SK-N-SH (cell line): ENCODE measurements at regions not wholly inside any gene's neighbourhood (a gene's known extent, or its start where the extent isn't known, plus 50 kb on each side); places are given as distances from the start of the nearest gene placed in this dataset.

Experiments used
- CTCF ChIA-PET: fragments of 300-600, 350-600 bp; formaldehyde crosslinking; extraction: SDS; loops from one replicate; lab custom pipeline; 2021; lab: Yijun Ruan, JAX
- POLR2A ChIA-PET: fragments of 350-600 bp; sonication (Branson Sonifier 250); formaldehyde crosslinking; extraction: SDS; loops from one replicate; lab custom pipeline; 2020; ENCODE audit warnings: antibody characterized with exemption, inconsistent platforms; lab: Yijun Ruan, JAX
- DNase-seq: peaks from one replicate; pipeline ENCODE4 v3.0.0; 2012
- H2AFZ ChIP-seq: fragments of 200-600 bp; sonication (generic); 2 replicates; pipeline ENCODE4 v1.8.1; 2016; ENCODE audit warnings: antibody characterized with exemption, mild to moderate bottlenecking, low read depth
- H3F3A ChIP-seq: fragments of 200-600 bp; sonication (generic); replicated peaks from 2 replicates; pipeline ENCODE3; 2016; ENCODE audit warnings: antibody characterized with exemption, mild to moderate bottlenecking; ENCODE audit not compliant: insufficient read depth
- H3K27ac ChIP-seq, 2 experiments: fragments of 200-500 bp in 1 of 2; fragments of 200-600 bp in 1 of 2; sonication (Bioruptor generic) in 1 of 2; sonication (generic), shearing (Covaris generic) in 1 of 2; 2 replicates each; pipeline versions ENCODE4 v1.5.1 to v1.6.1; 2014 to 2016; ENCODE audit warnings: low read depth in 2 of 2, inconsistent platforms in 1 of 2, low read length in 1 of 2, mild to moderate bottlenecking in 1 of 2, mixed read lengths in 1 of 2
- H3K27me3 ChIP-seq: fragments of 200-600 bp; sonication (generic), shearing (Covaris generic); 2 replicates; pipeline ENCODE4 v1.6.1; 2016; ENCODE audit warnings: mixed run types; ENCODE audit not compliant: insufficient read depth
- H3K36me3 ChIP-seq, 2 experiments: fragments of 200-500 bp in 1 of 2; fragments of 200-600 bp in 1 of 2; sonication (Bioruptor generic) in 1 of 2; sonication (generic) in 1 of 2; replicated peaks in 1 of 2; 2 replicates each; pipeline versions ENCODE3 to v1.5.1; 2014 to 2016; ENCODE audit warnings: low read length in 1 of 2, mild to moderate bottlenecking in 1 of 2; ENCODE audit not compliant: insufficient read depth in 2 of 2, control insufficient read depth in 1 of 2
- H3K4me1 ChIP-seq, 2 experiments: fragments of 200-500 bp in 1 of 2; fragments of 200-600 bp in 1 of 2; sonication (Bioruptor generic) in 1 of 2; sonication (generic), shearing (Covaris generic) in 1 of 2; 2 replicates each; pipeline versions ENCODE4 v1.5.1 to v1.6.1; 2014 to 2016; ENCODE audit warnings: low read depth in 1 of 2, low read length in 1 of 2, mixed run types in 1 of 2; ENCODE audit not compliant: insufficient read depth in 2 of 2, control insufficient read depth in 1 of 2
- H3K4me2 ChIP-seq: fragments of 200-600 bp; sonication (generic), shearing (Covaris generic); 2 replicates; pipeline ENCODE4 v1.6.1; 2017; ENCODE audit warnings: mixed run types
- H3K4me3 ChIP-seq, 2 experiments: fragments of 200-500 bp in 1 of 2; fragments of 200-600 bp in 1 of 2; sonication (Bioruptor generic) in 1 of 2; sonication (generic), shearing (Covaris generic) in 1 of 2; 2 replicates each; pipeline versions ENCODE4 v1.5.1 to v1.8.1; 2014 to 2016; ENCODE audit warnings: low read depth in 2 of 2, inconsistent platforms in 1 of 2, low read length in 1 of 2, mild to moderate bottlenecking in 1 of 2, mixed read lengths in 1 of 2, moderate library complexity in 1 of 2
- H3K79me2 ChIP-seq: fragments of 200-600 bp; sonication (generic); 2 replicates; pipeline ENCODE4 v1.8.1; 2017; ENCODE audit warnings: mild to moderate bottlenecking; ENCODE audit not compliant: insufficient read depth
- H3K9ac ChIP-seq: fragments of 200-600 bp; sonication (generic); 2 replicates; pipeline ENCODE4 v1.6.1; 2017; ENCODE audit warnings: mixed run types
- H3K9me2 ChIP-seq: fragments of 200-600 bp; sonication (generic); 2 replicates; pipeline ENCODE4 v1.6.1; 2017; ENCODE audit warnings: mixed run types
- H3K9me3 ChIP-seq: fragments of 200-600 bp; sonication (generic); 2 replicates; pipeline ENCODE4 v1.6.1; 2017; ENCODE audit warnings: mixed run types, mild to moderate bottlenecking, moderate library complexity
- H4K20me1 ChIP-seq: fragments of 200-600 bp; sonication (generic); 2 replicates; pipeline ENCODE4 v1.6.1; 2017; ENCODE audit warnings: mild to moderate bottlenecking, mixed run types; ENCODE audit not compliant: insufficient read depth
- CHD2 ChIP-seq: fragments of 150-350 bp; IDR thresholded peaks from 2 replicates; pipeline ENCODE4 v1.6.1; 2018; ENCODE audit warnings: low read length; ENCODE audit not compliant: partially characterized antibody
- EP300 ChIP-seq, 2 experiments: IDR thresholded peaks; 2 replicates each; pipeline versions ENCODE4 v1.4.0 to v1.6.1; 2012; ENCODE audit warnings: borderline replicate concordance in 1 of 2, low read depth in 1 of 2, low read length in 1 of 2
- EZH2phosphoT487 ChIP-seq: fragments of 200-600 bp; sonication (generic); IDR thresholded peaks from 2 replicates; pipeline ENCODE4 v1.6.1; 2017; ENCODE audit warnings: low read depth, mixed run types, mild to moderate bottlenecking, antibody characterized with exemption, moderate library complexity, borderline replicate concordance
- GABPA ChIP-seq: IDR thresholded peaks from 2 replicates; pipeline ENCODE4 v1.4.0; 2012; ENCODE audit warnings: low read depth, mild to moderate bottlenecking
- GATA2 ChIP-seq: sonication (generic); formaldehyde crosslinking; IDR thresholded peaks from 2 replicates; pipeline ENCODE4 v1.5.0; 2020; ENCODE audit warnings: mild to moderate bottlenecking, missing genetic modification reagents
- JUND ChIP-seq: IDR thresholded peaks from 2 replicates; pipeline ENCODE4 v1.4.0; 2012
- NRF1 ChIP-seq: IDR thresholded peaks from 2 replicates; pipeline ENCODE4 v1.6.1; 2012; ENCODE audit warnings: low read depth, mild to moderate bottlenecking, low read length
- POLR2AphosphoS5 ChIP-seq: IDR thresholded peaks from 2 replicates; pipeline ENCODE4 v1.6.1; 2012; ENCODE audit warnings: low read depth, low read length
- RAD21 ChIP-seq: IDR thresholded peaks from 2 replicates; pipeline ENCODE4 v1.6.1; 2012; ENCODE audit warnings: mild to moderate bottlenecking, low read length
- RCOR1 ChIP-seq: fragments of 150-350 bp; IDR thresholded peaks from 2 replicates; pipeline ENCODE4 v1.6.1; 2017; ENCODE audit warnings: antibody characterized with exemption, low read length
- RXRA ChIP-seq: IDR thresholded peaks from 2 replicates; pipeline ENCODE4 v1.4.0; 2012; ENCODE audit warnings: low read depth, mild to moderate bottlenecking, borderline replicate concordance
- SIN3A ChIP-seq: IDR thresholded peaks from 2 replicates; pipeline ENCODE4 v1.6.1; 2012; ENCODE audit warnings: low read depth, mild to moderate bottlenecking, low read length, moderate library complexity, borderline replicate concordance
- SMC3 ChIP-seq: IDR thresholded peaks from 2 replicates; pipeline ENCODE4 v1.6.1; 2012; ENCODE audit warnings: low read depth, low read length, improper control_type of control experiment
- WGBS: methylation state at CpG from one replicate; pipeline ENCODE4 v1.1.6; 2017; ENCODE audit warnings: low lambda C conversion rate; 5-methylcytosine and 5-hydroxymethylcytosine counted together
- TF ChIP-seq, protein P1 (sequence below): fragments of 150-350 bp; IDR thresholded peaks from 2 replicates; pipeline ENCODE4 v1.6.1; 2017; ENCODE audit warnings: antibody characterized with exemption, low read length, low read depth, borderline replicate concordance
- TF ChIP-seq, protein P2 (sequence below): fragments of 150-350 bp; IDR thresholded peaks from 2 replicates; pipeline ENCODE4 v1.6.1; 2016; ENCODE audit warnings: mild to moderate bottlenecking, low read depth, low read length
- TF ChIP-seq, protein P3 (sequence below): IDR thresholded peaks from 2 replicates; pipeline ENCODE4 v1.4.0; 2012; ENCODE audit warnings: low read depth
- TF ChIP-seq, protein P4 (sequence below): IDR thresholded peaks from 2 replicates; pipeline ENCODE4; 2012
- TF ChIP-seq, protein P5 (sequence below): fragments of 200-600 bp; sonication (generic); IDR thresholded peaks from 2 replicates; pipeline ENCODE4 v1.6.1; 2017; ENCODE audit warnings: antibody characterized with exemption, mild to moderate bottlenecking, moderate library complexity

DNA sequence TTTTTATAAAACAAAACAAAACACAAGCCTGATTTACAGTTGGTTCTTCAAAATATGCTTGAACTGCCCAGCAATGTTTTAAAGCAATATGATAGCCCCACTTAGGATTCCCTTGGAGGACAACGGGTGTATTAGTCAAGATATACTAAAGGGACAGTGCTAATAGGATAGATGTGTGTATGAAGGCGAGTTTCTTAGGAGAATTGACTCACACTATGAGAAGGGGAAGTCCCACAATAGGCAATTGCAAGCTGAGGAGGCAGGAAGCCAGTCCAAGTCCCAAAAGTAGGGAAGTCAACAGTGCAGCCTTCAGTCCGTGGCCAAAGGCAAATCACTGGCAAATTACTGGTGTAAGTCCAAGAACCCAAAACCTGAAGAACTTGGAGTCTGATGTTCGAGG, 167.9 kb downstream of the CBLN2 start (continued):
- TF ChIP-seq, protein P1, sequence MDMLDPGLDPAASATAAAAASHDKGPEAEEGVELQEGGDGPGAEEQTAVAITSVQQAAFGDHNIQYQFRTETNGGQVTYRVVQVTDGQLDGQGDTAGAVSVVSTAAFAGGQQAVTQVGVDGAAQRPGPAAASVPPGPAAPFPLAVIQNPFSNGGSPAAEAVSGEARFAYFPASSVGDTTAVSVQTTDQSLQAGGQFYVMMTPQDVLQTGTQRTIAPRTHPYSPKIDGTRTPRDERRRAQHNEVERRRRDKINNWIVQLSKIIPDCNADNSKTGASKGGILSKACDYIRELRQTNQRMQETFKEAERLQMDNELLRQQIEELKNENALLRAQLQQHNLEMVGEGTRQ, result no peak
- TF ChIP-seq SIN3A, result no peak
- TF ChIP-seq, protein P2, sequence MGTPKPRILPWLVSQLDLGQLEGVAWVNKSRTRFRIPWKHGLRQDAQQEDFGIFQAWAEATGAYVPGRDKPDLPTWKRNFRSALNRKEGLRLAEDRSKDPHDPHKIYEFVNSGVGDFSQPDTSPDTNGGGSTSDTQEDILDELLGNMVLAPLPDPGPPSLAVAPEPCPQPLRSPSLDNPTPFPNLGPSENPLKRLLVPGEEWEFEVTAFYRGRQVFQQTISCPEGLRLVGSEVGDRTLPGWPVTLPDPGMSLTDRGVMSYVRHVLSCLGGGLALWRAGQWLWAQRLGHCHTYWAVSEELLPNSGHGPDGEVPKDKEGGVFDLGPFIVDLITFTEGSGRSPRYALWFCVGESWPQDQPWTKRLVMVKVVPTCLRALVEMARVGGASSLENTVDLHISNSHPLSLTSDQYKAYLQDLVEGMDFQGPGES, result no peak

DNA sequence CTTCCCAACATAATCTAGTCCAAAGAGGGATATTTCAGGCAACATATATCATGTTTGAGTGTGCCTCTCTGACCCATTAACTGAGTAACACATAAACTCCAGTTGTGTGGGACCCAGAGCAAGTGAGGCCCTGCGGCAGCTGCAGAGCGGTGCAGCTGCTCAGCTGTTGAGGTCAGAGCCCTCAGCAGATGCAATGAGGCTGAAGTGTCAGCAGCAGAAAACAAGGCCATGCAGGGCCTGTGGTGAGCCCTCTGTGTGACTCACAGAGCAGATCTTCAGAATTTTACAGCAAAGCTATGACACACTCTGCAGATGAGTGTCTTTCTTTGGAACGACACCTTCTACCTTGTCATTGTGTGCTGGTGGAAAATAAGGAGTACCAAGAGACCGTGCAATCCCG, 168.5 kb downstream of the CBLN2 start:
- no peak overlapping the region for H3K27ac ChIP-seq
- TF ChIP-seq SIN3A, result no peak
- TF ChIP-seq, protein P3, sequence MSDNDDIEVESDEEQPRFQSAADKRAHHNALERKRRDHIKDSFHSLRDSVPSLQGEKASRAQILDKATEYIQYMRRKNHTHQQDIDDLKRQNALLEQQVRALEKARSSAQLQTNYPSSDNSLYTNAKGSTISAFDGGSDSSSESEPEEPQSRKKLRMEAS, result no peak
- no peak for TF ChIP-seq RAD21
- no peak for TF ChIP-seq GABPA
- TF ChIP-seq SMC3, result no peak
- TF ChIP-seq NRF1, result no peak
- TF ChIP-seq JUND, result no peak
- TF ChIP-seq EP300 (IDR thresholded peaks at IDR 0.05; ENCODE audit: borderline replicate concordance in 1 of 2, low read depth in 1 of 2, low read length in 1 of 2), result no peak
- TF ChIP-seq POLR2AphosphoS5, result no peak
- TF ChIP-seq EZH2phosphoT487, result no peak
- TF ChIP-seq, protein P4, sequence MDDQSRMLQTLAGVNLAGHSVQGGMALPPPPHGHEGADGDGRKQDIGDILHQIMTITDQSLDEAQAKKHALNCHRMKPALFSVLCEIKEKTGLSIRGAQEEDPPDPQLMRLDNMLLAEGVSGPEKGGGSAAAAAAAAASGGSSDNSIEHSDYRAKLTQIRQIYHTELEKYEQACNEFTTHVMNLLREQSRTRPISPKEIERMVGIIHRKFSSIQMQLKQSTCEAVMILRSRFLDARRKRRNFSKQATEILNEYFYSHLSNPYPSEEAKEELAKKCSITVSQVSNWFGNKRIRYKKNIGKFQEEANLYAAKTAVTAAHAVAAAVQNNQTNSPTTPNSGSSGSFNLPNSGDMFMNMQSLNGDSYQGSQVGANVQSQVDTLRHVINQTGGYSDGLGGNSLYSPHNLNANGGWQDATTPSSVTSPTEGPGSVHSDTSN, result no peak
- TF ChIP-seq RCOR1, result no peak
- TF ChIP-seq RXRA, result no peak
- TF ChIP-seq GATA2 (CRISPR knock-in tag), result no peak
- TF ChIP-seq, protein P1, result no peak
- TF ChIP-seq CHD2, result no peak
- TF ChIP-seq, protein P5, sequence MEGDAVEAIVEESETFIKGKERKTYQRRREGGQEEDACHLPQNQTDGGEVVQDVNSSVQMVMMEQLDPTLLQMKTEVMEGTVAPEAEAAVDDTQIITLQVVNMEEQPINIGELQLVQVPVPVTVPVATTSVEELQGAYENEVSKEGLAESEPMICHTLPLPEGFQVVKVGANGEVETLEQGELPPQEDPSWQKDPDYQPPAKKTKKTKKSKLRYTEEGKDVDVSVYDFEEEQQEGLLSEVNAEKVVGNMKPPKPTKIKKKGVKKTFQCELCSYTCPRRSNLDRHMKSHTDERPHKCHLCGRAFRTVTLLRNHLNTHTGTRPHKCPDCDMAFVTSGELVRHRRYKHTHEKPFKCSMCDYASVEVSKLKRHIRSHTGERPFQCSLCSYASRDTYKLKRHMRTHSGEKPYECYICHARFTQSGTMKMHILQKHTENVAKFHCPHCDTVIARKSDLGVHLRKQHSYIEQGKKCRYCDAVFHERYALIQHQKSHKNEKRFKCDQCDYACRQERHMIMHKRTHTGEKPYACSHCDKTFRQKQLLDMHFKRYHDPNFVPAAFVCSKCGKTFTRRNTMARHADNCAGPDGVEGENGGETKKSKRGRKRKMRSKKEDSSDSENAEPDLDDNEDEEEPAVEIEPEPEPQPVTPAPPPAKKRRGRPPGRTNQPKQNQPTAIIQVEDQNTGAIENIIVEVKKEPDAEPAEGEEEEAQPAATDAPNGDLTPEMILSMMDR, result no peak
- POLR2A ChIA-PET, result no interaction called here
- 50% methylated on average over 3 of the region's 5 CpGs for WGBS
- H3K36me3 ChIP-seq, result no peaks in the 10 kb centered on the region
- no peaks in the 10 kb centered on the region for H4K20me1 ChIP-seq
- no peaks in the 10 kb centered on the region for H3K9me3 ChIP-seq
- H3K9ac ChIP-seq, result no peak overlapping the region
- no peak overlapping the region for H3K4me3 ChIP-seq
- no peaks in the 10 kb centered on the region for H3K4me1 ChIP-seq
- no peak for DNase-seq
- CTCF ChIA-PET, result no interaction called here
- no peak overlapping the region for H2AFZ ChIP-seq
- no peaks in the 10 kb centered on the region for H3F3A ChIP-seq
- H3K27me3 ChIP-seq, result no peaks in the 10 kb centered on the region
- H3K9me2 ChIP-seq, result no peaks in the 10 kb centered on the region
- no peak overlapping the region for H3K4me2 ChIP-seq
- H3K79me2 ChIP-seq, result no peaks in the 10 kb centered on the region
